ENCODE measurements at regions not wholly inside any gene's neighbourhood (a gene's known extent, or its start where the extent isn't known, plus 50 kb on each side); places are given as distances from the start of the nearest gene placed in this dataset.

DNA sequence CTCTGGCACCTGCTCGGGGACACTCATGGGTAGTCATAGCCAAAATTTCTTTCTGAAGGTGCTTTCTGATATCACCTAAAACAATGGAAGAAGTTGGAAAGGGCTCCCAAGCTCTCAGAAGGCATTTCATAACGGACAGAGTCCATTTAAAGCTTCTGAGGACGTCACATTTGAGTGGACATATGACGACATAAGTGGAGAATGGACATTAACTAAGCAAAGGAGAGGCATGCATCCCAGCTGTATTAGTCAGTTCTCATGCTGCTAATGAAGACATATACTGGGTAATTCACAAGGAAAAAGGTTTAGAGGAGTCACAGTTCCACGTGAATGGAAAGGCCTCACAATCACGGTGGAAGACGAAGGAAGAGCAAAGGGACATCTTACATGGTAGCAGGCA is 260.2 kb upstream of the DYNLRB2 start:
- no peak for TF ChIP-seq POLR2A (IDR thresholded peaks at IDR 0.05)
- TF ChIP-seq, protein P1, sequence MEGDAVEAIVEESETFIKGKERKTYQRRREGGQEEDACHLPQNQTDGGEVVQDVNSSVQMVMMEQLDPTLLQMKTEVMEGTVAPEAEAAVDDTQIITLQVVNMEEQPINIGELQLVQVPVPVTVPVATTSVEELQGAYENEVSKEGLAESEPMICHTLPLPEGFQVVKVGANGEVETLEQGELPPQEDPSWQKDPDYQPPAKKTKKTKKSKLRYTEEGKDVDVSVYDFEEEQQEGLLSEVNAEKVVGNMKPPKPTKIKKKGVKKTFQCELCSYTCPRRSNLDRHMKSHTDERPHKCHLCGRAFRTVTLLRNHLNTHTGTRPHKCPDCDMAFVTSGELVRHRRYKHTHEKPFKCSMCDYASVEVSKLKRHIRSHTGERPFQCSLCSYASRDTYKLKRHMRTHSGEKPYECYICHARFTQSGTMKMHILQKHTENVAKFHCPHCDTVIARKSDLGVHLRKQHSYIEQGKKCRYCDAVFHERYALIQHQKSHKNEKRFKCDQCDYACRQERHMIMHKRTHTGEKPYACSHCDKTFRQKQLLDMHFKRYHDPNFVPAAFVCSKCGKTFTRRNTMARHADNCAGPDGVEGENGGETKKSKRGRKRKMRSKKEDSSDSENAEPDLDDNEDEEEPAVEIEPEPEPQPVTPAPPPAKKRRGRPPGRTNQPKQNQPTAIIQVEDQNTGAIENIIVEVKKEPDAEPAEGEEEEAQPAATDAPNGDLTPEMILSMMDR (IDR thresholded peaks at IDR 0.05), result no peak
- no peak for TF ChIP-seq POLR2AphosphoS5 (IDR thresholded peaks at IDR 0.05)
- no peak overlapping the region for H3K4me3 ChIP-seq
- intact Hi-C loops (cut with DNase I), result no loop called here

DNA sequence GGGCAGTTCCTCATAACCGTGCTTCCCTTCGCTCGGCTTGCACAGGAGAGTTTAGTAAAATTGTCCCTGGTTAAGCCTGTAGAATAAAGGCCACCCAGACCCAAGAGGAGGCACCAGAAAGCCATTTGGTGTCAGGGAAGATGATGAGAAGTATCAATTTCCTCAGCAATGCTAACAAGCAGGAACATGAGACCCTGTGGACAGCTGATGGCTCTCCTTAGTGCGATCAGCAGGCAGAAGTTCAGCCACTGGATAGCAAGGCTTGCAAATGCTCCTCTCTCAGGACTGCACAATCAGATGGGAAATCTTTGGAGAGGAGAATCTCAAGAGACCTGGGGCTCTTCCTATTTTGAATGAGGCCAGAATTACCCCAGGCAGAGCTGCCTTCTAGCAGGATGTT is 261.1 kb upstream of the DYNLRB2 start:
- DNase-seq (ENCODE audit: low spot score), result no peak
- intact Hi-C loops (cut with DNase I), result no loop called here
- no peak overlapping the region for H3K4me3 ChIP-seq
- no peaks in the 10 kb centered on the region for H3K27me3 ChIP-seq (replicated peaks; ENCODE audit: insufficient read depth)
- 83% methylated on average over 4 of the region's 4 CpGs for WGBS
- no peak overlapping the region for H3K27ac ChIP-seq
- TF ChIP-seq POLR2AphosphoS5 (IDR thresholded peaks at IDR 0.05), result no peak
- TF ChIP-seq POLR2A (IDR thresholded peaks at IDR 0.05), result no peak
- TF ChIP-seq, protein P1 (IDR thresholded peaks at IDR 0.05), result no peak
- H3K36me3 ChIP-seq, result no peaks in the 10 kb centered on the region
- no peaks in the 10 kb centered on the region for H3K4me1 ChIP-seq (replicated peaks)
- H3K9me3 ChIP-seq, result no peaks in the 10 kb centered on the region

More for the DNA sequence above, 260.2 kb upstream of the DYNLRB2 start:
- Histone ChIP-seq H3K27me3 (replicated peaks; ENCODE audit: insufficient read depth) (no peaks in the 10 kb centered on the region), H3K27ac (no peak overlapping the region), H3K36me3 (no peaks in the 10 kb centered on the region), H3K9me3 (no peaks in the 10 kb centered on the region), H3K4me1 (replicated peaks) (no peaks in the 10 kb centered on the region)
- 95% methylated on average over 7 of the region's 7 CpGs for WGBS
- DNase-seq (ENCODE audit: low spot score), result no peak

DNA sequence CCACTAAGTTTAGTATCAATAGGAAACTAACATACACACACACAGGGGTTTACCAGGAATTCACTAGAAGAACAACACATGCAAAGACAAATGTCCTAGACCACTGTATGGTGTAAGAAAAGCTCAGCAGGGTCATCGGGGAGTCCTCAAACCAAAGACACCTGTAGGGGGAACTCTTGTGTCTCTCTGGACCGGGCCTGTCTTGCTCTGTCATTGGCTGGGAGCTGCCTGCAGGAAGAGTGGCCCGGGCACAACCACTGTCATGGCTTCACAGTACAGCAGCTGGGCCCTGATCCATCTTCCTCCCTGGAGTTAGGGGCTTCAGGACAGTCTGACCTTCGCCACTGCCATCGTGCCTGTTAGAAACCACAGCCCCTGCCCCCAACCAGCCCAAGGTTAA is 263.6 kb upstream of the DYNLRB2 start:
- no peak overlapping the region for H3K4me3 ChIP-seq
- no peaks in the 10 kb centered on the region for H3K27me3 ChIP-seq (replicated peaks; ENCODE audit: insufficient read depth)
- no peak for DNase-seq (ENCODE audit: low spot score)
- no peak overlapping the region for H3K27ac ChIP-seq
- WGBS, result 68% methylated on average over 4 of the region's 5 CpGs
- intact Hi-C loops (cut with DNase I), result no loop called here
- TF ChIP-seq POLR2AphosphoS5 (IDR thresholded peaks at IDR 0.05) (no peak), POLR2A (IDR thresholded peaks at IDR 0.05) (no peak)
- TF ChIP-seq, protein P1 (IDR thresholded peaks at IDR 0.05), result no peak
- H3K9me3 ChIP-seq, result no peaks in the 10 kb centered on the region
- no peaks in the 10 kb centered on the region for H3K4me1 ChIP-seq (replicated peaks)
- no peaks in the 10 kb centered on the region for H3K36me3 ChIP-seq

DNA sequence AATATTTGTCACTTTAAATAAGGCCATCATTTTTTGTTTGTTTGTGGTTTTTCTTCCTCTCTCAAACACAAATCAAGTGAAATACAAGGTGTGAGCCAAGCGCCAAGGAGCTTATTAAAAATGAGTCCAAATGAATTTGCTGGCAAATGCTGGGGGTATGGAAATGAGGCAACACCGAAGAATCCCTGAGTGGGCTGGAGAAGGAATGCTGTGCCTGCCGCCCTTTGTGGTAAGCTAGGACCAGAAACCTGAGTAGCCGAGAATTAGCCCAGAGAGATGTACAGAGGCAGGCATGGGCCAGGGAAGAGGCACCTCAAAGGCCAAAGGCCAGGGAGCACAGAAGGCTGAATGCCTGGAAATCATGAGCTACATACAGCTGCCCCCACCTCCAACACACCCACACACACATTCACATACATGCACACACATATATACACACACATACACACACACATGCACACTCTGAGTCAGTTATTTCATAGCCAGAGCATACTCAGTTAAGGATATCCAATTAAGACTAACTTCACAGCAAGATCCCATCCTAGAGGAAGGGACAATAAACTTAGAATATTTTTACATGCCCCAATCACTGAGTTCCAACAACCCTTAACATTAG is 266.1 kb upstream of the DYNLRB2 start:
- Histone ChIP-seq H3K4me1 (replicated peaks) (no peaks in the 10 kb centered on the region), H3K27me3 (replicated peaks; ENCODE audit: insufficient read depth) (no peaks in the 10 kb centered on the region), H3K27ac (no peak overlapping the region), H3K9me3 (no peaks in the 10 kb centered on the region), H3K36me3 (no peaks in the 10 kb centered on the region), H3K4me3 (no peak overlapping the region)
- DNase-seq (ENCODE audit: low spot score), result no peak
- intact Hi-C loops (cut with DNase I), result no loop called here
- TF ChIP-seq, protein P1 (IDR thresholded peaks at IDR 0.05), result no peak
- TF ChIP-seq POLR2AphosphoS5 (IDR thresholded peaks at IDR 0.05), result no peak
- TF ChIP-seq POLR2A (IDR thresholded peaks at IDR 0.05), result no peak
- 88% methylated on average over 4 of the region's 4 CpGs for WGBS
